ENCODE measurements at regions not wholly inside any gene's neighbourhood (a gene's known extent, or its start where the extent isn't known, plus 50 kb on each side); places are given as distances from the start of the nearest gene placed in this dataset.

DNA sequence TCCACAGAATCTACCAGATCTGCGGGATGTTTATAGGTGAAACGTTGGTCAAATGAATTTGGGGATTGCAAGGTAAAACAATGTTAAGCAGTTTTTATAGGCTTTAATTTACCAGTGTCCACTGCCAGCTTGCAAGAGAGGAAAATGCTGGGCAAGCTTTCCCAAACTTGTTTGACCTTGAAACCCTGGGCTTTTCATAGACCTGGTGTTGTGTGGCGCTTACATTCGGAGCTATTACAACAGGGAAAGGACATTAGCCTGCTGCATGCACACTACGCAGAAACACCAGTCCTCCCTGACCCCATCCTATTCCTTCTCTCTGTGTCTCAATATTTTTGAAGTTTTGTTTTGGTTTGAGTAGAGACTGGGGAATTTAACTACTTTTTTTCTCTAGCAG is 59.6 kb upstream of the AGPS start (continued):
- TF ChIP-seq, protein P1, sequence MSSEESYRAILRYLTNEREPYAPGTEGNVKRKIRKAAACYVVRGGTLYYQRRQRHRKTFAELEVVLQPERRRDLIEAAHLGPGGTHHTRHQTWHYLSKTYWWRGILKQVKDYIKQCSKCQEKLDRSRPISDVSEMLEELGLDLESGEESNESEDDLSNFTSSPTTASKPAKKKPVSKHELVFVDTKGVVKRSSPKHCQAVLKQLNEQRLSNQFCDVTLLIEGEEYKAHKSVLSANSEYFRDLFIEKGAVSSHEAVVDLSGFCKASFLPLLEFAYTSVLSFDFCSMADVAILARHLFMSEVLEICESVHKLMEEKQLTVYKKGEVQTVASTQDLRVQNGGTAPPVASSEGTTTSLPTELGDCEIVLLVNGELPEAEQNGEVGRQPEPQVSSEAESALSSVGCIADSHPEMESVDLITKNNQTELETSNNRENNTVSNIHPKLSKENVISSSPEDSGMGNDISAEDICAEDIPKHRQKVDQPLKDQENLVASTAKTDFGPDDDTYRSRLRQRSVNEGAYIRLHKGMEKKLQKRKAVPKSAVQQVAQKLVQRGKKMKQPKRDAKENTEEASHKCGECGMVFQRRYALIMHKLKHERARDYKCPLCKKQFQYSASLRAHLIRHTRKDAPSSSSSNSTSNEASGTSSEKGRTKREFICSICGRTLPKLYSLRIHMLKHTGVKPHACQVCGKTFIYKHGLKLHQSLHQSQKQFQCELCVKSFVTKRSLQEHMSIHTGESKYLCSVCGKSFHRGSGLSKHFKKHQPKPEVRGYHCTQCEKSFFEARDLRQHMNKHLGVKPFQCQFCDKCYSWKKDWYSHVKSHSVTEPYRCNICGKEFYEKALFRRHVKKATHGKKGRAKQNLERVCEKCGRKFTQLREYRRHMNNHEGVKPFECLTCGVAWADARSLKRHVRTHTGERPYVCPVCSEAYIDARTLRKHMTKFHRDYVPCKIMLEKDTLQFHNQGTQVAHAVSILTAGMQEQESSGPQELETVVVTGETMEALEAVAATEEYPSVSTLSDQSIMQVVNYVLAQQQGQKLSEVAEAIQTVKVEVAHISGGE (tag by site-specific recombination; conservative IDR thresholded peaks at IDR 0.05; ENCODE audit: low read depth), result no peak
- no peak for TF ChIP-seq ZNF175 (tag by site-specific recombination; IDR thresholded peaks at IDR 0.05)
- no peak for TF ChIP-seq ZNF341 (tag by site-specific recombination; IDR thresholded peaks at IDR 0.05; ENCODE audit: low read depth)
- TF ChIP-seq, protein P2, sequence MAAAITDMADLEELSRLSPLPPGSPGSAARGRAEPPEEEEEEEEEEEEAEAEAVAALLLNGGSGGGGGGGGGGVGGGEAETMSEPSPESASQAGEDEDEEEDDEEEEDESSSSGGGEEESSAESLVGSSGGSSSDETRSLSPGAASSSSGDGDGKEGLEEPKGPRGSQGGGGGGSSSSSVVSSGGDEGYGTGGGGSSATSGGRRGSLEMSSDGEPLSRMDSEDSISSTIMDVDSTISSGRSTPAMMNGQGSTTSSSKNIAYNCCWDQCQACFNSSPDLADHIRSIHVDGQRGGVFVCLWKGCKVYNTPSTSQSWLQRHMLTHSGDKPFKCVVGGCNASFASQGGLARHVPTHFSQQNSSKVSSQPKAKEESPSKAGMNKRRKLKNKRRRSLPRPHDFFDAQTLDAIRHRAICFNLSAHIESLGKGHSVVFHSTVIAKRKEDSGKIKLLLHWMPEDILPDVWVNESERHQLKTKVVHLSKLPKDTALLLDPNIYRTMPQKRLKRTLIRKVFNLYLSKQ (tag by site-specific recombination; IDR thresholded peaks at IDR 0.05; ENCODE audit: borderline replicate concordance), result no peak
- TF ChIP-seq, protein P3, sequence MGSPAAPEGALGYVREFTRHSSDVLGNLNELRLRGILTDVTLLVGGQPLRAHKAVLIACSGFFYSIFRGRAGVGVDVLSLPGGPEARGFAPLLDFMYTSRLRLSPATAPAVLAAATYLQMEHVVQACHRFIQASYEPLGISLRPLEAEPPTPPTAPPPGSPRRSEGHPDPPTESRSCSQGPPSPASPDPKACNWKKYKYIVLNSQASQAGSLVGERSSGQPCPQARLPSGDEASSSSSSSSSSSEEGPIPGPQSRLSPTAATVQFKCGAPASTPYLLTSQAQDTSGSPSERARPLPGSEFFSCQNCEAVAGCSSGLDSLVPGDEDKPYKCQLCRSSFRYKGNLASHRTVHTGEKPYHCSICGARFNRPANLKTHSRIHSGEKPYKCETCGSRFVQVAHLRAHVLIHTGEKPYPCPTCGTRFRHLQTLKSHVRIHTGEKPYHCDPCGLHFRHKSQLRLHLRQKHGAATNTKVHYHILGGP (tag by site-specific recombination; IDR thresholded peaks at IDR 0.05), result no peak
- TF ChIP-seq ZNF350 (tag by site-specific recombination; IDR thresholded peaks at IDR 0.05), result no peak
- TF ChIP-seq, protein P4, sequence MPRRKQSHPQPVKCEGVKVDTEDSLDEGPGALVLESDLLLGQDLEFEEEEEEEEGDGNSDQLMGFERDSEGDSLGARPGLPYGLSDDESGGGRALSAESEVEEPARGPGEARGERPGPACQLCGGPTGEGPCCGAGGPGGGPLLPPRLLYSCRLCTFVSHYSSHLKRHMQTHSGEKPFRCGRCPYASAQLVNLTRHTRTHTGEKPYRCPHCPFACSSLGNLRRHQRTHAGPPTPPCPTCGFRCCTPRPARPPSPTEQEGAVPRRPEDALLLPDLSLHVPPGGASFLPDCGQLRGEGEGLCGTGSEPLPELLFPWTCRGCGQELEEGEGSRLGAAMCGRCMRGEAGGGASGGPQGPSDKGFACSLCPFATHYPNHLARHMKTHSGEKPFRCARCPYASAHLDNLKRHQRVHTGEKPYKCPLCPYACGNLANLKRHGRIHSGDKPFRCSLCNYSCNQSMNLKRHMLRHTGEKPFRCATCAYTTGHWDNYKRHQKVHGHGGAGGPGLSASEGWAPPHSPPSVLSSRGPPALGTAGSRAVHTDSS (tag by site-specific recombination; IDR thresholded peaks at IDR 0.05), result no peak
- no peak for TF ChIP-seq ZNF311 (tag by site-specific recombination; IDR thresholded peaks at IDR 0.05; ENCODE audit: borderline replicate concordance)
- TF ChIP-seq, protein P5, sequence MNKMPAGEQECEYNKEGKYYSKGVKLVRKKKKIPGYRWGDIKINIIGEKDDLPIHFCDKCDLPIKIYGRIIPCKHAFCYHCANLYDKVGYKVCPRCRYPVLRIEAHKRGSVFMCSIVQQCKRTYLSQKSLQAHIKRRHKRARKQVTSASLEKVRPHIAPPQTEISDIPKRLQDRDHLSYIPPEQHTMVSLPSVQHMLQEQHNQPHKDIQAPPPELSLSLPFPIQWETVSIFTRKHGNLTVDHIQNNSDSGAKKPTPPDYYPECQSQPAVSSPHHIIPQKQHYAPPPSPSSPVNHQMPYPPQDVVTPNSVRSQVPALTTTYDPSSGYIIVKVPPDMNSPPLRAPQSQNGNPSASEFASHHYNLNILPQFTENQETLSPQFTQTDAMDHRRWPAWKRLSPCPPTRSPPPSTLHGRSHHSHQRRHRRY (tag by site-specific recombination; IDR thresholded peaks at IDR 0.05), result no peak
- TF ChIP-seq SCRT1 (tag by site-specific recombination; IDR thresholded peaks at IDR 0.05; ENCODE audit: borderline replicate concordance), result no peak
- TF ChIP-seq ZNF664 (tag by site-specific recombination; IDR thresholded peaks at IDR 0.05), result no peak
- TF ChIP-seq, protein P6, sequence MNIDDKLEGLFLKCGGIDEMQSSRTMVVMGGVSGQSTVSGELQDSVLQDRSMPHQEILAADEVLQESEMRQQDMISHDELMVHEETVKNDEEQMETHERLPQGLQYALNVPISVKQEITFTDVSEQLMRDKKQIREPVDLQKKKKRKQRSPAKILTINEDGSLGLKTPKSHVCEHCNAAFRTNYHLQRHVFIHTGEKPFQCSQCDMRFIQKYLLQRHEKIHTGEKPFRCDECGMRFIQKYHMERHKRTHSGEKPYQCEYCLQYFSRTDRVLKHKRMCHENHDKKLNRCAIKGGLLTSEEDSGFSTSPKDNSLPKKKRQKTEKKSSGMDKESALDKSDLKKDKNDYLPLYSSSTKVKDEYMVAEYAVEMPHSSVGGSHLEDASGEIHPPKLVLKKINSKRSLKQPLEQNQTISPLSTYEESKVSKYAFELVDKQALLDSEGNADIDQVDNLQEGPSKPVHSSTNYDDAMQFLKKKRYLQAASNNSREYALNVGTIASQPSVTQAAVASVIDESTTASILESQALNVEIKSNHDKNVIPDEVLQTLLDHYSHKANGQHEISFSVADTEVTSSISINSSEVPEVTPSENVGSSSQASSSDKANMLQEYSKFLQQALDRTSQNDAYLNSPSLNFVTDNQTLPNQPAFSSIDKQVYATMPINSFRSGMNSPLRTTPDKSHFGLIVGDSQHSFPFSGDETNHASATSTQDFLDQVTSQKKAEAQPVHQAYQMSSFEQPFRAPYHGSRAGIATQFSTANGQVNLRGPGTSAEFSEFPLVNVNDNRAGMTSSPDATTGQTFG (tag by site-specific recombination; IDR thresholded peaks at IDR 0.05; ENCODE audit: borderline replicate concordance), result no peak

DNA sequence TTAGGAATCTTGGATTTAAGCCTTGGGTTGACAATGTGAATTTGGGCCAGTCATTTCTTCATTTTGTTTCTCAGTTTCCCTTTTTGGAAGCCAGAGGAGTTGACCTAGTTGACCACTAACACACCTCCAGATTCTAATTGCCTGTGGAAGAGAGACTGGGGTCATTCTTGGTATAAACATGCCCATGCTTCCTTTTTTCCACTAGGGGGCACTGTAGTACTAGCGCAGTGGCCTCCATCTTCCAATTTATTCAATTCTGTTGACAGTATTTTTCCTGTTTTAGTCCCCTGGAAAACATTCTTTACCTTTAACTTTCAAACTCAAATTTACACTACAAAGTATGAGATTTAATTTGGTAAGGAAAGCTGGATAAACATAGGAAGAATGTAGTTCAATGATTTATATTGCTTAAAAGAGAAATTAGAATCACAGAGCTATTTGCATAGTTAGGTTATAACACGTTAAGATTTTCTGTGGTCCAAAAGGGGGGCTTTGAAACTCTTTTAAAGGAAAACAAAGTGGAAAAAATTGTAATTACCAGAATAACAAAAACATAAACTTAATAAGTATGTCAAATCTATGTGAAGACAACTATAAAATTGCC is 57.5 kb upstream of the AGPS start:
- Histone ChIP-seq H3K36me3 (ENCODE audit: control insufficient read depth in 2 of 2, insufficient read depth in 1 of 2, low read length in 2 of 2) (no peaks in the 10 kb centered on the region), H3K9me3 (ENCODE audit: control insufficient read depth, insufficient read depth, low read depth, low read length) (no peaks in the 10 kb centered on the region), H3K4me3 (ENCODE audit: low read depth, low read length) (no peak overlapping the region), H3K27ac (ENCODE audit: extremely low read depth, low read depth, low read length) (no peak overlapping the region), H3K4me1 (ENCODE audit: control insufficient read depth, insufficient read depth, low read length) (no peaks in the 10 kb centered on the region)
- ChIA-PET POLR2A (no interaction called here), CTCF (interaction anchor here (0.6 to 5.7 kb wide), 56 partner anchors 11 to 1210 kb away, joined by 3 to 133 read pairs (median 4); partner anchors contain the start of gene AGPS)
- TF ChIP-seq ZSCAN16 (tag by site-specific recombination; IDR thresholded peaks at IDR 0.05) (no peak), ZNF302 (tag by site-specific recombination; IDR thresholded peaks at IDR 0.05; ENCODE audit: low read depth) (no peak), ZNF707 (tag by site-specific recombination; IDR thresholded peaks at IDR 0.05) (no peak), SCRT1 (tag by site-specific recombination; IDR thresholded peaks at IDR 0.05; ENCODE audit: borderline replicate concordance) (no peak)
- TF ChIP-seq, protein P7, sequence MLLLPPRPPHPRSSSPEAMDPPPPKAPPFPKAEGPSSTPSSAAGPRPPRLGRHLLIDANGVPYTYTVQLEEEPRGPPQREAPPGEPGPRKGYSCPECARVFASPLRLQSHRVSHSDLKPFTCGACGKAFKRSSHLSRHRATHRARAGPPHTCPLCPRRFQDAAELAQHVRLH (tag by site-specific recombination; IDR thresholded peaks at IDR 0.05), result no peak
- TF ChIP-seq, protein P8, sequence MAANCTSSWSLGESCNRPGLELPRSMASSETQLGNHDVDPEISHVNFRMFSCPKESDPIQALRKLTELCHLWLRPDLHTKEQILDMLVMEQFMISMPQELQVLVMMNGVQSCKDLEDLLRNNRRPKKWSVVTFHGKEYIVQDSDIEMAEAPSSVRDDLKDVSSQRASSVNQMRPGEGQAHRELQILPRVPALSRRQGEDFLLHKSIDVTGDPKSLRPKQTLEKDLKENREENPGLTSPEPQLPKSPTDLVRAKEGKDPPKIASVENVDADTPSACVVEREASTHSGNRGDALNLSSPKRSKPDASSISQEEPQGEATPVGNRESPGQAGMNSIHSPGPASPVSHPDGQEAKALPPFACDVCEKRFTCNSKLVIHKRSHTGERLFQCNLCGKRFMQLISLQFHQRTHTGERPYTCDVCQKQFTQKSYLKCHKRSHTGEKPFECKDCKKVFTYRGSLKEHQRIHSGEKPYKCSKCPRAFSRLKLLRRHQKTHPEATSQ (tag by site-specific recombination; IDR thresholded peaks at IDR 0.05), result no peak
